SK-N-MC (cell line): ENCODE measurements at regions not wholly inside any gene's neighbourhood (a gene's known extent, or its start where the extent isn't known, plus 50 kb on each side); places are given as distances from the start of the nearest gene placed in this dataset.

Source experiments
- EZH2 ChIP-seq: fragments of 200-600 bp; sonication (generic); IDR thresholded peaks from one replicate; pipeline ENCODE4 v1.6.1; 2017; ENCODE audit warnings: antibody characterized with exemption
- POLR2AphosphoS5 ChIP-seq: IDR thresholded peaks from 2 replicates; pipeline ENCODE4 v1.6.1; 2012; ENCODE audit warnings: mild to moderate bottlenecking, low read depth, low read length, borderline replicate concordance

- TF ChIP-seq POLR2AphosphoS5 (no peak), EZH2 (no peak)
Observed at GRCh38 chr3:117746066-117746465, 1036.5 kb downstream of the TUSC7 start.
